ENCODE measurements at regions not wholly inside any gene's neighbourhood (a gene's known extent, or its start where the extent isn't known, plus 50 kb on each side); places are given as distances from the start of the nearest gene placed in this dataset.
"Not testable (repeated sequence)": the region's sequence is repeated elsewhere in the genome, so short reads cannot be mapped to it uniquely, and the experiment has no call there.

- not testable (repeated sequence) for H3K4me3 ChIP-seq (ENCODE audit: low read length); H3K9me3 ChIP-seq (ENCODE audit: control insufficient read depth, low read depth, low read length); H3K27ac ChIP-seq (ENCODE audit: low read length); H3K27me3 ChIP-seq (ENCODE audit: control insufficient read depth, insufficient read depth, low read length); H3K36me3 ChIP-seq (ENCODE audit: control insufficient read depth, low read depth, low read length); H3K9ac ChIP-seq (ENCODE audit: low read length); H3K4me1 ChIP-seq (ENCODE audit: control insufficient read depth, low read depth, low read length)
Measured at GRCh38 chr2:59810283-59810682, 743.2 kb downstream of the BCL11A start.

- no peaks in the 10 kb centered on the region for H3K4me1 ChIP-seq (ENCODE audit: control insufficient read depth, low read depth, low read length)
- no peak overlapping the region for H3K9ac ChIP-seq (ENCODE audit: low read length)
- H3K36me3 ChIP-seq (ENCODE audit: control insufficient read depth, low read depth, low read length): no peaks in the 10 kb centered on the region
- no peaks in the 10 kb centered on the region for H3K27me3 ChIP-seq (ENCODE audit: control insufficient read depth, insufficient read depth, low read length)
- no peaks in the 10 kb centered on the region for H3K9me3 ChIP-seq (ENCODE audit: control insufficient read depth, low read depth, low read length)
- H3K4me3 ChIP-seq (ENCODE audit: low read length): no peak overlapping the region
- no peak overlapping the region for H3K27ac ChIP-seq (ENCODE audit: low read length)
Measured at GRCh38 chr2:59806486-59806885, 747.0 kb downstream of the BCL11A start.

GRCh38 chr2:59804732-59805131 is 748.7 kb downstream of the BCL11A start:
- no peak overlapping the region for H3K4me3 ChIP-seq (ENCODE audit: low read length)
- H3K9me3 ChIP-seq (ENCODE audit: control insufficient read depth, low read depth, low read length): no peaks in the 10 kb centered on the region
- no peaks in the 10 kb centered on the region for H3K4me1 ChIP-seq (ENCODE audit: control insufficient read depth, low read depth, low read length)
- H3K9ac ChIP-seq (ENCODE audit: low read length): no peak overlapping the region
- H3K27ac ChIP-seq (ENCODE audit: low read length): no peak overlapping the region
- no peaks in the 10 kb centered on the region for H3K27me3 ChIP-seq (ENCODE audit: control insufficient read depth, insufficient read depth, low read length)
- no peaks in the 10 kb centered on the region for H3K36me3 ChIP-seq (ENCODE audit: control insufficient read depth, low read depth, low read length)

GRCh38 chr2:59803586-59803985 is 749.9 kb downstream of the BCL11A start:
- no peaks in the 10 kb centered on the region for H3K9me3 ChIP-seq (ENCODE audit: control insufficient read depth, low read depth, low read length)
- H3K27ac ChIP-seq (ENCODE audit: low read length): no peak overlapping the region
- H3K9ac ChIP-seq (ENCODE audit: low read length): no peak overlapping the region
- no peaks in the 10 kb centered on the region for H3K27me3 ChIP-seq (ENCODE audit: control insufficient read depth, insufficient read depth, low read length)
- H3K4me3 ChIP-seq (ENCODE audit: low read length): no peak overlapping the region
- H3K36me3 ChIP-seq (ENCODE audit: control insufficient read depth, low read depth, low read length): no peaks in the 10 kb centered on the region
- no peaks in the 10 kb centered on the region for H3K4me1 ChIP-seq (ENCODE audit: control insufficient read depth, low read depth, low read length)

GRCh38 chr2:59798687-59799232 is 754.7 kb downstream of the BCL11A start:
- H3K4me1 ChIP-seq (ENCODE audit: control insufficient read depth, low read depth, low read length): no peaks in the 10 kb centered on the region
- H3K36me3 ChIP-seq (ENCODE audit: control insufficient read depth, low read depth, low read length): no peaks in the 10 kb centered on the region
- no peak overlapping the region for H3K4me3 ChIP-seq (ENCODE audit: low read length)
- H3K9me3 ChIP-seq (ENCODE audit: control insufficient read depth, low read depth, low read length): no peaks in the 10 kb centered on the region
- no peak overlapping the region for H3K27ac ChIP-seq (ENCODE audit: low read length)
- no peak overlapping the region for H3K9ac ChIP-seq (ENCODE audit: low read length)
- H3K27me3 ChIP-seq (ENCODE audit: control insufficient read depth, insufficient read depth, low read length): no peaks in the 10 kb centered on the region

- Histone ChIP-seq H3K4me1 (ENCODE audit: control insufficient read depth, low read depth, low read length) (peaks cover 27% of the 10 kb centered on the region), H3K27ac (ENCODE audit: low read length) (no peak overlapping the region), H3K9ac (ENCODE audit: low read length) (no peak overlapping the region), H3K27me3 (ENCODE audit: control insufficient read depth, insufficient read depth, low read length) (no peaks in the 10 kb centered on the region), H3K36me3 (ENCODE audit: control insufficient read depth, low read depth, low read length) (no peaks in the 10 kb centered on the region), H3K9me3 (ENCODE audit: control insufficient read depth, low read depth, low read length) (no peaks in the 10 kb centered on the region), H3K4me3 (ENCODE audit: low read length) (no peak overlapping the region)
Measured at GRCh38 chr2:59791004-59791618, 762.3 kb downstream of the BCL11A start.

GRCh38 chr2:59790186-59791003 is 763.1 kb downstream of the BCL11A start:
- no peak overlapping the region for H3K4me3 ChIP-seq (ENCODE audit: low read length)
- no peaks in the 10 kb centered on the region for H3K9me3 ChIP-seq (ENCODE audit: control insufficient read depth, low read depth, low read length)
- H3K27ac ChIP-seq (ENCODE audit: low read length): no peak overlapping the region
- H3K4me1 ChIP-seq (ENCODE audit: control insufficient read depth, low read depth, low read length): peaks cover 27% of the 10 kb centered on the region
- no peaks in the 10 kb centered on the region for H3K27me3 ChIP-seq (ENCODE audit: control insufficient read depth, insufficient read depth, low read length)
- no peak overlapping the region for H3K9ac ChIP-seq (ENCODE audit: low read length)
- no peaks in the 10 kb centered on the region for H3K36me3 ChIP-seq (ENCODE audit: control insufficient read depth, low read depth, low read length)

- Histone ChIP-seq H3K27ac (ENCODE audit: low read length) (no peak overlapping the region), H3K4me3 (ENCODE audit: low read length) (no peak overlapping the region), H3K4me1 (ENCODE audit: control insufficient read depth, low read depth, low read length) (peaks cover 27% of the 10 kb centered on the region), H3K9ac (ENCODE audit: low read length) (no peak overlapping the region), H3K9me3 (ENCODE audit: control insufficient read depth, low read depth, low read length) (no peaks in the 10 kb centered on the region), H3K27me3 (ENCODE audit: control insufficient read depth, insufficient read depth, low read length) (no peaks in the 10 kb centered on the region), H3K36me3 (ENCODE audit: control insufficient read depth, low read depth, low read length) (no peaks in the 10 kb centered on the region)
Measured at GRCh38 chr2:59789523-59789922, 763.9 kb downstream of the BCL11A start.

GRCh38 chr2:59787095-59787494 is 766.4 kb downstream of the BCL11A start:
- H3K9me3 ChIP-seq (ENCODE audit: control insufficient read depth, low read depth, low read length): no peaks in the 10 kb centered on the region
- H3K27ac ChIP-seq (ENCODE audit: low read length): no peak overlapping the region
- peaks cover 27% of the 10 kb centered on the region for H3K4me1 ChIP-seq (ENCODE audit: control insufficient read depth, low read depth, low read length)
- H3K36me3 ChIP-seq (ENCODE audit: control insufficient read depth, low read depth, low read length): no peaks in the 10 kb centered on the region
- H3K4me3 ChIP-seq (ENCODE audit: low read length): no peak overlapping the region
- H3K9ac ChIP-seq (ENCODE audit: low read length): no peak overlapping the region
- no peaks in the 10 kb centered on the region for H3K27me3 ChIP-seq (ENCODE audit: control insufficient read depth, insufficient read depth, low read length)

- Histone ChIP-seq H3K27me3 (ENCODE audit: control insufficient read depth, insufficient read depth, low read length) (no peaks in the 10 kb centered on the region), H3K9me3 (ENCODE audit: control insufficient read depth, low read depth, low read length) (no peaks in the 10 kb centered on the region), H3K4me3 (ENCODE audit: low read length) (no peak overlapping the region), H3K27ac (ENCODE audit: low read length) (no peak overlapping the region), H3K4me1 (ENCODE audit: control insufficient read depth, low read depth, low read length) (peaks cover 27% of the 10 kb centered on the region), H3K9ac (ENCODE audit: low read length) (no peak overlapping the region), H3K36me3 (ENCODE audit: control insufficient read depth, low read depth, low read length) (no peaks in the 10 kb centered on the region)
Measured at GRCh38 chr2:59786684-59787083, 766.8 kb downstream of the BCL11A start.

GRCh38 chr2:59779571-59779970 is 773.9 kb downstream of the BCL11A start:
- Histone ChIP-seq H3K4me3 (ENCODE audit: low read length) (no peak overlapping the region), H3K9ac (ENCODE audit: low read length) (no peak overlapping the region), H3K27ac (ENCODE audit: low read length) (no peak overlapping the region), H3K9me3 (ENCODE audit: control insufficient read depth, low read depth, low read length) (no peaks in the 10 kb centered on the region), H3K36me3 (ENCODE audit: control insufficient read depth, low read depth, low read length) (no peaks in the 10 kb centered on the region), H3K27me3 (ENCODE audit: control insufficient read depth, insufficient read depth, low read length) (no peaks in the 10 kb centered on the region), H3K4me1 (ENCODE audit: control insufficient read depth, low read depth, low read length) (no peaks in the 10 kb centered on the region)

- H3K9ac ChIP-seq (ENCODE audit: low read length): no peak overlapping the region
- H3K27ac ChIP-seq (ENCODE audit: low read length): no peak overlapping the region
- no peaks in the 10 kb centered on the region for H3K4me1 ChIP-seq (ENCODE audit: control insufficient read depth, low read depth, low read length)
- H3K9me3 ChIP-seq (ENCODE audit: control insufficient read depth, low read depth, low read length): no peaks in the 10 kb centered on the region
- no peaks in the 10 kb centered on the region for H3K27me3 ChIP-seq (ENCODE audit: control insufficient read depth, insufficient read depth, low read length)
- H3K36me3 ChIP-seq (ENCODE audit: control insufficient read depth, low read depth, low read length): no peaks in the 10 kb centered on the region
- no peak overlapping the region for H3K4me3 ChIP-seq (ENCODE audit: low read length)
Measured at GRCh38 chr2:59777120-59777519, 776.3 kb downstream of the BCL11A start.

Data from iPS-18a (cell line).